ENCODE measurements at regions not wholly inside any gene's neighbourhood (a gene's known extent, or its start where the extent isn't known, plus 50 kb on each side); places are given as distances from the start of the nearest gene placed in this dataset.

- no peaks in the 10 kb centered on the region for H3K36me3 ChIP-seq (ENCODE audit: control insufficient read depth in 1 of 2, insufficient read depth in 2 of 2, low read length in 2 of 2)
- intact Hi-C loops (cut with micrococcal nuclease) = no loop called here
- H3K4me2 ChIP-seq (ENCODE audit: low read length) = no peak overlapping the region
- ChIA-PET RAD21 (ENCODE audit: low non-redundant PET in 1 of 2, low total read pairs in 2 of 2, uncharacterized antibody in 2 of 2, unreplicated experiment in 2 of 2) (no interaction called here), POLR2A (interaction anchor here (1.1 to 1.5 kb wide), 2 partner anchors 9 to 10 kb away, joined by 3 to 4 read pairs; no protein-coding TSS in a partner anchor), CTCF (no interaction called here)
- TF ChIP-seq CTCF (IDR thresholded peaks at IDR 0.05 in 2 of 3, conservative IDR thresholded peaks at IDR 0.05 in 1 of 3; ENCODE audit: borderline replicate concordance in 1 of 3, insufficient read depth in 1 of 3, low read depth in 2 of 3, low read length in 2 of 3) = no peak
- TF ChIP-seq ELF1 (IDR thresholded peaks at IDR 0.05; ENCODE audit: borderline replicate concordance, low read depth) = no peak
- TF ChIP-seq SRF (IDR thresholded peaks at IDR 0.05; ENCODE audit: low read depth) = no peak
- no peak for TF ChIP-seq ZNF274 (IDR thresholded peaks at IDR 0.05; ENCODE audit: low read depth, low read length)
- TF ChIP-seq CEBPB (IDR thresholded peaks at IDR 0.05; ENCODE audit: low read depth) = no peak
- no peaks in the 10 kb centered on the region for H3K79me2 ChIP-seq (ENCODE audit: insufficient read depth, low read length)
- H4K20me1 ChIP-seq (ENCODE audit: insufficient read depth) = no peaks in the 10 kb centered on the region
- no peaks in the 10 kb centered on the region for H3K9me3 ChIP-seq (ENCODE audit: control insufficient read depth in 1 of 2, insufficient read depth in 1 of 2, low read depth in 1 of 2, low read length in 2 of 2)
- BruUV-seq (replicated peaks) = no TSS peak
- H2AFZ ChIP-seq (ENCODE audit: low read depth, low read length, poor library complexity, severe bottlenecking) = no peak overlapping the region
- H3K9ac ChIP-seq (ENCODE audit: low read length) = no peak overlapping the region
- H3K4me1 ChIP-seq (ENCODE audit: control insufficient read depth in 1 of 2, insufficient read depth in 2 of 2, low read length in 2 of 2) = no peaks in the 10 kb centered on the region
- H3K4me3 ChIP-seq (replicated peaks in 1 of 2; ENCODE audit: low read depth in 1 of 2, low read length in 2 of 2) = no peak overlapping the region
- no peak for DNase-seq (ENCODE audit: low read depth, low spot score)
- no peak for ATAC-seq
- H3K27ac ChIP-seq (ENCODE audit: low read depth, low read length) = no peak overlapping the region
- H3K9me2 ChIP-seq (ENCODE audit: insufficient read depth) = no peaks in the 10 kb centered on the region
- no peaks in the 10 kb centered on the region for H3K27me3 ChIP-seq (ENCODE audit: insufficient read depth, low read length)
Observed at GRCh38 chr6:43916924-43917877, 147.2 kb downstream of the VEGFA start.

Data from HCT116 (cell line).